ENCODE measurements at regions not wholly inside any gene's neighbourhood (a gene's known extent, or its start where the extent isn't known, plus 50 kb on each side); places are given as distances from the start of the nearest gene placed in this dataset.

DNA sequence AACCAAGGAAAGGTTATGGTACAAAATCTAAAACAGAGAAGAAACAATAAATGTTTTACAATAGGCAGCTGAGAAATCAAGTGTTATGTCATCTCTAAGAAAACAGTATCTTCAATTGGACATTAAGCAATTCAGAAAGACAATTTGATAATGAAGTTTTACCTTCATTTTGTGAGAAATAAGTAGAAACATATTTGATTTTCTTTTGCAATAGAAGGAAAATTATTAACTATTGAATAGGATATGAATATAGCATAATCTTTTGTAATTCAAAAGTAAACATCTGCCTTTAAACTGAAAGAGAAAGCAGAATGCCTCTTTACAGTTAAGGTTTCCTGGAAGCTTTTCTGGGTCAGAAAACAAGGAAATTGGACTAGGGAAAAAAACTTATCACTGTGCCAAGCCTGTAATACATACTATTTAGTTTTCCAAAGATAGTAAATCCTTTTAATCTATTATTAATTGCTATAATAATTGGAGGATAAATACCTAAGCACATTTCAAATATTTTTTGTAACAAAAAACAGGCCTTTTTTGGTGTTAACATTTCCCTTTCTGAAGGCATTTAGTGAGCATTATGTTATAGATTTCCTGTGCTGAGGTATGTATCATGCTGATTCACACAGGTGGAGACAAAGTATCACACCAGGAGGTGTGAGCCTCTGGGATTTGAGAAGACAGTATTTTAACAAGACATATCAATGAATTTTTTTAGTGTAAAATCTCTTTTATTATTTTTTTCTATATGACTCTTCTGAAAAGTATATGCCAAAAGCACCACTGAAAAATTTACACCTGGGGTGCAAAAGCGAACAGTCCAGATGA, 947.0 kb upstream of the CDH2 start:
- Mint-ChIP-seq H3K4me3 (ENCODE audit: unreplicated experiment) (no peak overlapping the region), H3K4me1 (ENCODE audit: low read depth, unreplicated experiment) (no peaks in the 10 kb centered on the region), H3K27me3 (ENCODE audit: insufficient read depth, unreplicated experiment) (no peaks in the 10 kb centered on the region), H3K27ac (ENCODE audit: unreplicated experiment) (no peak overlapping the region), H3K9me3 (ENCODE audit: unreplicated experiment) (no peaks in the 10 kb centered on the region), H3K36me3 (ENCODE audit: insufficient read depth, unreplicated experiment) (no peaks in the 10 kb centered on the region)
- no TSS peak for BruUV-seq (replicated peaks)
- ChIA-PET POLR2A (no interaction called here), CTCF (no interaction called here)
- Histone ChIP-seq H3K27me3 (replicated peaks; ENCODE audit: control insufficient read depth, insufficient read depth, low read length) (no peaks in the 10 kb centered on the region), H3K4me1 (no peaks in the 10 kb centered on the region), H3K9me3 (no peaks in the 10 kb centered on the region), H3K36me3 (ENCODE audit: control insufficient read depth, insufficient read depth, low read length) (no peaks in the 10 kb centered on the region), H3K4me3 (ENCODE audit: low read depth, low read length) (no peak overlapping the region)
- intact Hi-C loops (cut with micrococcal nuclease; ENCODE audit: unreplicated experiment), result no loop called here
- TF ChIP-seq, protein P1, sequence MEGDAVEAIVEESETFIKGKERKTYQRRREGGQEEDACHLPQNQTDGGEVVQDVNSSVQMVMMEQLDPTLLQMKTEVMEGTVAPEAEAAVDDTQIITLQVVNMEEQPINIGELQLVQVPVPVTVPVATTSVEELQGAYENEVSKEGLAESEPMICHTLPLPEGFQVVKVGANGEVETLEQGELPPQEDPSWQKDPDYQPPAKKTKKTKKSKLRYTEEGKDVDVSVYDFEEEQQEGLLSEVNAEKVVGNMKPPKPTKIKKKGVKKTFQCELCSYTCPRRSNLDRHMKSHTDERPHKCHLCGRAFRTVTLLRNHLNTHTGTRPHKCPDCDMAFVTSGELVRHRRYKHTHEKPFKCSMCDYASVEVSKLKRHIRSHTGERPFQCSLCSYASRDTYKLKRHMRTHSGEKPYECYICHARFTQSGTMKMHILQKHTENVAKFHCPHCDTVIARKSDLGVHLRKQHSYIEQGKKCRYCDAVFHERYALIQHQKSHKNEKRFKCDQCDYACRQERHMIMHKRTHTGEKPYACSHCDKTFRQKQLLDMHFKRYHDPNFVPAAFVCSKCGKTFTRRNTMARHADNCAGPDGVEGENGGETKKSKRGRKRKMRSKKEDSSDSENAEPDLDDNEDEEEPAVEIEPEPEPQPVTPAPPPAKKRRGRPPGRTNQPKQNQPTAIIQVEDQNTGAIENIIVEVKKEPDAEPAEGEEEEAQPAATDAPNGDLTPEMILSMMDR (IDR thresholded peaks at IDR 0.05; ENCODE audit: insufficient read depth in 1 of 2, low read depth in 1 of 2, low read length in 1 of 2, severe bottlenecking in 1 of 2, unreplicated experiment in 1 of 2), result no peak
- no peak for DNase-seq

DNA sequence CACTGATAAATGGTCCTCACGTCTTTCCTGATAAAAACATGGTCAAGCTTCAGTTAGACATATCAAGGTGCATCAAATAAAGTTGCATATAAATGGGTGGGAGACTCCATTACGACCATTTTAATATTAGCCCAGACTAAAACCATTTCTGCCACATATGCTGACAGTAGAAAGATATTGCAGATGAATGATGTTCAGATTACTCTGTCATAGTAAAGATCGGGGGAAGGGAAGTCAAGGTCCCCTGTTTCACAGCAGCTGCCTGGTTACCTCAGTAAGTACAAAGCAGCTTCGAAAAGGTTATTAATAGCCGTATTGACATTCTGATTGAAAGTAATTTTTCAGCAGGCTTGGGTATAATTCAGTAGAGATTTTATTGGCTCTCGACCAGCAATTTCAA, 927.7 kb upstream of the CDH2 start:
- Mint-ChIP-seq H3K9me3 (ENCODE audit: unreplicated experiment) (no peaks in the 10 kb centered on the region), H3K27me3 (ENCODE audit: insufficient read depth, unreplicated experiment) (no peaks in the 10 kb centered on the region), H3K4me3 (ENCODE audit: unreplicated experiment) (no peak overlapping the region), H3K27ac (ENCODE audit: unreplicated experiment) (no peak overlapping the region), H3K36me3 (ENCODE audit: insufficient read depth, unreplicated experiment) (no peaks in the 10 kb centered on the region), H3K4me1 (ENCODE audit: low read depth, unreplicated experiment) (no peaks in the 10 kb centered on the region)
- no peak for DNase-seq
- no TSS peak for BruUV-seq (replicated peaks)
- intact Hi-C loops (cut with micrococcal nuclease; ENCODE audit: unreplicated experiment), result no loop called here
- Histone ChIP-seq H3K27me3 (replicated peaks; ENCODE audit: control insufficient read depth, insufficient read depth, low read length) (no peaks in the 10 kb centered on the region), H3K4me3 (ENCODE audit: low read depth, low read length) (no peak overlapping the region), H3K4me1 (no peaks in the 10 kb centered on the region), H3K9me3 (no peaks in the 10 kb centered on the region), H3K36me3 (ENCODE audit: control insufficient read depth, insufficient read depth, low read length) (no peaks in the 10 kb centered on the region)
- POLR2A ChIA-PET, result no interaction called here
- TF ChIP-seq, protein P1 (IDR thresholded peaks at IDR 0.05; ENCODE audit: insufficient read depth in 1 of 2, low read depth in 1 of 2, low read length in 1 of 2, severe bottlenecking in 1 of 2, unreplicated experiment in 1 of 2), result no peak
- CTCF ChIA-PET, result no interaction called here

DNA sequence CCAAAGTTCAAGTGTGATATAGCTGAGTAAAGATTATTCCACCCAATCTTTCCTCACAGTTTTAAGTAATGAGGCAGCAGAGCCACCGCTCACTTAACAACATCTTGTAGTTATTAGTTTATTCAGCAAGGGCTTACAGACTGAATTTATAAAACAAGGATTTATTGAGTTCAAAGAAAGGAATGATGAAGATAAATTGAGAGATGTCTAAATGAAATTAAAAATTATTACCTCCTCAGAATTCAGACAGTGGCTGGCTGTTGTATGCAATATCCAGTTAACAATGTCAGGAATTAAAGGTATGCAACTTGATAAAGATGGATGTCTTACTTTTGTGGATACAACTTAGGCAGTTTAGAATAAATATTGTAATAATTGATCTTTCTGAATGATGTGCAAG, 927.3 kb upstream of the CDH2 start:
- Mint-ChIP-seq H3K4me3 (ENCODE audit: unreplicated experiment) (no peak overlapping the region), H3K4me1 (ENCODE audit: low read depth, unreplicated experiment) (no peaks in the 10 kb centered on the region), H3K27me3 (ENCODE audit: insufficient read depth, unreplicated experiment) (no peaks in the 10 kb centered on the region), H3K36me3 (ENCODE audit: insufficient read depth, unreplicated experiment) (no peaks in the 10 kb centered on the region), H3K9me3 (ENCODE audit: unreplicated experiment) (no peaks in the 10 kb centered on the region), H3K27ac (ENCODE audit: unreplicated experiment) (no peak overlapping the region)
- intact Hi-C loops (cut with micrococcal nuclease; ENCODE audit: unreplicated experiment), result no loop called here
- ChIA-PET CTCF (no interaction called here), POLR2A (no interaction called here)
- Histone ChIP-seq H3K4me3 (ENCODE audit: low read depth, low read length) (no peak overlapping the region), H3K9me3 (no peaks in the 10 kb centered on the region), H3K36me3 (ENCODE audit: control insufficient read depth, insufficient read depth, low read length) (no peaks in the 10 kb centered on the region), H3K4me1 (no peaks in the 10 kb centered on the region), H3K27me3 (replicated peaks; ENCODE audit: control insufficient read depth, insufficient read depth, low read length) (no peaks in the 10 kb centered on the region)
- DNase-seq, result no peak
- BruUV-seq (replicated peaks), result no TSS peak
- TF ChIP-seq, protein P1 (IDR thresholded peaks at IDR 0.05; ENCODE audit: insufficient read depth in 1 of 2, low read depth in 1 of 2, low read length in 1 of 2, severe bottlenecking in 1 of 2, unreplicated experiment in 1 of 2), result no peak
